Adrenal gland (tissue), 5 donors: ENCODE measurements at regions not wholly inside any gene's neighbourhood (a gene's known extent, or its start where the extent isn't known, plus 50 kb on each side); places are given as distances from the start of the nearest gene placed in this dataset.

Experiments
- POLR2A ChIP-seq, 2 donors: fragments of 450-650 bp; IDR thresholded peaks; one replicate each; pipeline ENCODE4 v1.6.1; 2017; ENCODE audit warnings: antibody characterized with exemption in 2 of 2, mild to moderate bottlenecking in 2 of 2, moderate library complexity in 1 of 2
- TF ChIP-seq, protein P1 (sequence below), 6 experiments: fragments of 450-650 bp in 4 of 6; fragments of 200-600 bp in 2 of 6; sonication (generic) in 1 of 6; IDR thresholded peaks; 1 replicate in 5 of 6; 2 replicates in 1 of 6; pipeline versions ENCODE4 v1.5.1 to v1.8.0; 2016 to 2021; ENCODE audit warnings: antibody characterized with exemption in 6 of 6, mild to moderate bottlenecking in 2 of 6, moderate library complexity in 1 of 6
- donor health status: DM: no; HTN: no; CAD: no.

DNA sequence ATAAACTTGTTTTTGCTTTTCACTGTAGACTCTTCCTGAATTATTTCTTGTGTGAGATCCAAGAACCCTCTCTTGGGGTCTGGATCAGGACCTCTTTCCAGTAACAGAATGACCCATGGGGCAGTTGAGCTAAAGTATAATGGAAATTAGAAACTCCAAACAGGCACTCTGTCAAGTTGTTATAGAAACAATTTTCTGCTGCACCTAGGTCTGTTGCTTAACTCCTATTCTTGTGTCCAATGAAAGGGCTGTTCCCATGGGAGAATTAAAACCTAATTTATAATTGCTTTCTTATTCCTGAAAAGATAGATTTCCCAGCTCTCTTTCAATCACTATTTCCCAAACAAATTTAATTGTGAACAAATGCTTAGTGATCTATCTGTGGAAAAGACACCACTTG lies 1341.3 kb upstream of the PIK3C3 start:
- TF ChIP-seq, protein P1, sequence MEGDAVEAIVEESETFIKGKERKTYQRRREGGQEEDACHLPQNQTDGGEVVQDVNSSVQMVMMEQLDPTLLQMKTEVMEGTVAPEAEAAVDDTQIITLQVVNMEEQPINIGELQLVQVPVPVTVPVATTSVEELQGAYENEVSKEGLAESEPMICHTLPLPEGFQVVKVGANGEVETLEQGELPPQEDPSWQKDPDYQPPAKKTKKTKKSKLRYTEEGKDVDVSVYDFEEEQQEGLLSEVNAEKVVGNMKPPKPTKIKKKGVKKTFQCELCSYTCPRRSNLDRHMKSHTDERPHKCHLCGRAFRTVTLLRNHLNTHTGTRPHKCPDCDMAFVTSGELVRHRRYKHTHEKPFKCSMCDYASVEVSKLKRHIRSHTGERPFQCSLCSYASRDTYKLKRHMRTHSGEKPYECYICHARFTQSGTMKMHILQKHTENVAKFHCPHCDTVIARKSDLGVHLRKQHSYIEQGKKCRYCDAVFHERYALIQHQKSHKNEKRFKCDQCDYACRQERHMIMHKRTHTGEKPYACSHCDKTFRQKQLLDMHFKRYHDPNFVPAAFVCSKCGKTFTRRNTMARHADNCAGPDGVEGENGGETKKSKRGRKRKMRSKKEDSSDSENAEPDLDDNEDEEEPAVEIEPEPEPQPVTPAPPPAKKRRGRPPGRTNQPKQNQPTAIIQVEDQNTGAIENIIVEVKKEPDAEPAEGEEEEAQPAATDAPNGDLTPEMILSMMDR (IDR thresholded peaks at IDR 0.05) = no peak
- TF ChIP-seq POLR2A (IDR thresholded peaks at IDR 0.05) = no peak
